H1 (cell line): ENCODE measurements at regions not wholly inside any gene's neighbourhood (a gene's known extent, or its start where the extent isn't known, plus 50 kb on each side); places are given as distances from the start of the nearest gene placed in this dataset.

Source experiments
- CTCF ChIA-PET: fragments of 300-600 bp; sonication (Branson Sonifier 250); formaldehyde crosslinking; loops from one replicate; lab custom pipeline; 2021; ENCODE audit not compliant: partially characterized antibody; lab: Charles Lee
- POLR2A ChIA-PET: fragments of 300-600 bp; sonication (Branson Sonifier 250); formaldehyde crosslinking; loops from one replicate; lab custom pipeline; 2021; ENCODE audit warnings: inconsistent platforms; ENCODE audit not compliant: partially characterized antibody; lab: Charles Lee
- DNase-seq, 2 experiments: peaks; one replicate each; pipeline versions ENCODE4 v3.0.0 to v3.0.0-alpha.2; 2010 to 2022; ENCODE audit warnings: low spot score in 2 of 2, low read depth in 1 of 2, mixed read lengths in 1 of 2
- FAIRE-seq: peaks from 2 replicates; lab custom pipeline; 2011; peaks lifted over from hg19 to GRCh38; lab: Jason Lieb, UNC
- H2AFZ ChIP-seq: 2 replicates; pipeline ENCODE4 v1.8.1; 2012; ENCODE audit warnings: low read length, inconsistent platforms
- H2AK5ac ChIP-seq: 2 replicates; pipeline ENCODE4 v1.6.1; 2013; ENCODE audit warnings: low read depth, low read length
- H2BK120ac ChIP-seq: replicated peaks from 2 replicates; pipeline ENCODE3; 2013; ENCODE audit warnings: low read depth, low read length, inconsistent platforms
- H2BK12ac ChIP-seq: 2 replicates; pipeline ENCODE4 v1.6.1; 2013; ENCODE audit warnings: low read depth, low read length
- H2BK15ac ChIP-seq: 2 replicates; pipeline ENCODE4 v1.6.1; 2013; ENCODE audit warnings: low read length
- H2BK20ac ChIP-seq: 2 replicates; pipeline ENCODE4 v1.6.1; 2013; ENCODE audit warnings: low read length
- H2BK5ac ChIP-seq: 2 replicates; pipeline ENCODE4 v1.6.1; 2013; ENCODE audit warnings: low read depth, low read length
- H3K14ac ChIP-seq: 2 replicates; pipeline ENCODE4 v1.6.1; 2013; ENCODE audit warnings: inconsistent platforms; ENCODE audit not compliant: insufficient read length
- H3K18ac ChIP-seq: 2 replicates; pipeline ENCODE4 v1.6.1; 2013; ENCODE audit warnings: low read length; ENCODE audit errors: extremely low read depth
- H3K23ac ChIP-seq: 2 replicates; pipeline ENCODE4 v1.6.1; 2013; ENCODE audit warnings: inconsistent platforms; ENCODE audit not compliant: insufficient read length
- H3K23me2 ChIP-seq: 2 replicates; pipeline ENCODE4 v1.6.1; 2013; ENCODE audit warnings: low read depth, low read length
- H3K27ac ChIP-seq: 2 replicates; pipeline ENCODE4 v1.6.1; 2011; ENCODE audit warnings: low read depth, low read length, inconsistent platforms
- H3K27me3 ChIP-seq, 4 experiments: replicated peaks in 1 of 4; 1 replicate in 1 of 4; 2 replicates in 3 of 4; pipeline versions ENCODE4 v1.6.1 to v1.8.1; 2011 to 2013; ENCODE audit warnings: low read length in 3 of 4, mild to moderate bottlenecking in 3 of 4, inconsistent platforms in 2 of 4, mixed read lengths in 2 of 4, moderate library complexity in 1 of 4; ENCODE audit not compliant: control insufficient read depth in 3 of 4, insufficient read depth in 3 of 4; ENCODE audit errors: extremely low read depth in 1 of 4
- H3K36me3 ChIP-seq, 4 experiments: 2 replicates each; pipeline versions ENCODE4 v1.6.1 to v1.8.1; 2011 to 2013; ENCODE audit warnings: mild to moderate bottlenecking in 4 of 4, low read length in 3 of 4, moderate library complexity in 2 of 4, control low read depth in 1 of 4, inconsistent platforms in 1 of 4; ENCODE audit not compliant: insufficient read depth in 4 of 4, control insufficient read depth in 2 of 4
- H3K4ac ChIP-seq: replicated peaks from 2 replicates; pipeline ENCODE3; 2013; ENCODE audit warnings: low read length, low read depth, mixed read lengths, inconsistent platforms; ENCODE audit not compliant: insufficient read length
- H3K4me1 ChIP-seq, 4 experiments: replicated peaks in 1 of 4; 1 replicate in 1 of 4; 2 replicates in 3 of 4; pipeline versions ENCODE4 v1.6.1 to v1.8.1; 2011 to 2013; ENCODE audit warnings: low read length in 3 of 4, inconsistent platforms in 2 of 4, mixed read lengths in 1 of 4; ENCODE audit not compliant: insufficient read depth in 4 of 4, control insufficient read depth in 3 of 4
- H3K4me2 ChIP-seq, 2 experiments: 2 replicates each; pipeline versions ENCODE4 v1.6.1 to v1.8.1; 2011 to 2013; ENCODE audit warnings: low read depth in 2 of 2, low read length in 2 of 2, control low read depth in 1 of 2, inconsistent platforms in 1 of 2, mild to moderate bottlenecking in 1 of 2; ENCODE audit not compliant: insufficient read depth in 1 of 2
- H3K4me3 ChIP-seq, 4 experiments: fragments of 200-600, 300-600 bp in 1 of 4; sonication (generic), shearing (Covaris generic), sonication (Bioruptor Twin) in 1 of 4; 2 replicates each; pipeline versions ENCODE4 v1.5.1 to v1.8.1; 2011 to 2016; ENCODE audit warnings: low read length in 4 of 4, low read depth in 3 of 4, control low read depth in 2 of 4, inconsistent platforms in 2 of 4, mild to moderate bottlenecking in 2 of 4, mixed read lengths in 1 of 4, moderate library complexity in 1 of 4; ENCODE audit not compliant: insufficient read depth in 2 of 4; ENCODE audit errors: extremely low read depth in 1 of 4
- H3K56ac ChIP-seq: replicated peaks from 2 replicates; pipeline ENCODE3; 2013; ENCODE audit warnings: low read depth, mild to moderate bottlenecking, mixed read lengths, low read length, inconsistent platforms; ENCODE audit not compliant: insufficient read length
- H3K79me1 ChIP-seq: 2 replicates; pipeline ENCODE4 v1.6.1; 2013; ENCODE audit warnings: low read depth, low read length, control low read depth
- H3K79me2 ChIP-seq, 2 experiments: 2 replicates each; pipeline versions ENCODE4 v1.6.1 to v1.8.1; 2012 to 2013; ENCODE audit warnings: low read length in 2 of 2, mild to moderate bottlenecking in 2 of 2, inconsistent platforms in 1 of 2; ENCODE audit not compliant: insufficient read depth in 2 of 2, control insufficient read depth in 1 of 2
- H3K9ac ChIP-seq, 4 experiments: replicated peaks in 1 of 4; 1 replicate in 1 of 4; 2 replicates in 3 of 4; pipeline versions ENCODE4 v1.6.1 to v1.8.1; 2011 to 2013; ENCODE audit warnings: low read depth in 3 of 4, low read length in 3 of 4, control low read depth in 2 of 4, mild to moderate bottlenecking in 2 of 4, moderate library complexity in 2 of 4, inconsistent platforms in 1 of 4; ENCODE audit errors: extremely low read depth in 1 of 4
- H3K9me3 ChIP-seq, 2 experiments: 2 replicates each; pipeline versions ENCODE4 v1.6.1 to v1.8.1; 2012 to 2013; ENCODE audit warnings: mild to moderate bottlenecking in 2 of 2, moderate library complexity in 2 of 2, control low read depth in 1 of 2, inconsistent platforms in 1 of 2, low read depth in 1 of 2, low read length in 1 of 2, mixed read lengths in 1 of 2; ENCODE audit not compliant: insufficient read depth in 2 of 2
- H4K20me1 ChIP-seq, 2 experiments: replicated peaks in 1 of 2; 2 replicates each; pipeline versions ENCODE3 to v1.8.1; 2011 to 2013; ENCODE audit warnings: inconsistent platforms in 2 of 2, low read length in 2 of 2, mild to moderate bottlenecking in 1 of 2; ENCODE audit not compliant: insufficient read depth in 2 of 2, control insufficient read depth in 1 of 2
- H4K5ac ChIP-seq: 2 replicates; pipeline ENCODE4 v1.6.1; 2013; ENCODE audit warnings: low read length, low read depth, mixed read lengths, inconsistent platforms; ENCODE audit not compliant: insufficient read length
- H4K8ac ChIP-seq: 2 replicates; pipeline ENCODE4 v1.8.0; 2013; ENCODE audit warnings: mild to moderate bottlenecking, moderate library complexity, low read length, inconsistent platforms; ENCODE audit not compliant: insufficient read depth; ENCODE audit errors: extremely low read depth
- H4K91ac ChIP-seq: replicated peaks from 2 replicates; pipeline ENCODE3; 2013; ENCODE audit warnings: low read length, mixed read lengths, inconsistent platforms; ENCODE audit not compliant: insufficient read length
- CEBPB ChIP-seq: IDR thresholded peaks from 2 replicates; pipeline ENCODE4 v1.6.1; 2012; ENCODE audit warnings: low read depth, low read length
- EGR1 ChIP-seq: IDR thresholded peaks from 2 replicates; pipeline ENCODE4 v1.6.1; 2011; ENCODE audit warnings: low read depth, low read length, borderline replicate concordance
- HDAC6 ChIP-seq: IDR thresholded peaks from one replicate; pipeline ENCODE4 v1.7.1; 2012; ENCODE audit warnings: low read depth, mild to moderate bottlenecking, inconsistent platforms, low read length, moderate library complexity
- NRF1 ChIP-seq: IDR thresholded peaks from 2 replicates; pipeline ENCODE4 v1.6.1; 2011; ENCODE audit warnings: mild to moderate bottlenecking, low read depth, low read length, improper control_type of control experiment
- SIRT6 ChIP-seq: IDR thresholded peaks from one replicate; pipeline ENCODE4 v1.7.1; 2012; ENCODE audit warnings: low read length, inconsistent platforms
- WGBS, 2 experiments: shearing (Covaris generic) in 1 of 2; methylation state at CpG; one replicate each; pipeline versions ENCODE4 v1.1.6 to v1.1.7; 2013 to 2015; ENCODE audit warnings: low lambda C conversion rate in 2 of 2, mixed read lengths in 2 of 2, inconsistent platforms in 1 of 2, low coverage in 1 of 2, missing lambda C conversion rate in 1 of 2; ENCODE audit not compliant: insufficient replicate concordance in 2 of 2, insufficient coverage in 1 of 2, insufficient read length in 1 of 2; ENCODE audit errors: extremely low coverage in 1 of 2, missing lambda C conversion rate in 1 of 2; 5-methylcytosine and 5-hydroxymethylcytosine counted together

DNA sequence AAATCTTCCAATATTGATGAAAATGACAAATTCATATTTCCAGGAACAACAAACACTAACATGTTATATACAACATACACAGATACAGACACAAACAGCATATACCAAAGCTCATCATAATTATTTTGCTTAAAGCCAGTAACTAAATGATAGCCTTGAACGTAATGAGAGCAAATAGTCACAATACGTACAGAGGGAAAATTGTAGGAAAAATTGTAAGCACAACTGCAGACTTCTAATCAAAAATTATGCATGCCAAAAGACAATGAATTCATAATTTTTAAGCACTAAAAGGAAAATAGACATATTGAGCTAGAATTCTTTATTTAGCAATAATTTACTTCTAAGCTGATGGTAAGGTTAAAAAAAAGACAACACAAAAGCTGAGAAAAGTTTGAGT is 1466.9 kb upstream of the CELF2 start:
- no peaks in the 10 kb centered on the region for H3K79me1 ChIP-seq
- no peak overlapping the region for H3K27ac ChIP-seq
- H2AFZ ChIP-seq: no peak overlapping the region
- no peaks in the 10 kb centered on the region for H3K23me2 ChIP-seq
- peaks cover 0 to 3% (median under 1%) of the 10 kb centered on the region in 4 experiments; a peak in 1 of 7 replicates for H3K4me1 ChIP-seq
- no peak overlapping the region for H3K4ac ChIP-seq
- CTCF ChIA-PET: no interaction called here
- H3K4me3 ChIP-seq: no peak overlapping the region
- TF ChIP-seq CEBPB (no peak), SIRT6 (no peak), HDAC6 (no peak), NRF1 (no peak), EGR1 (no peak)
- no peak overlapping the region for H4K8ac ChIP-seq
- no peaks in the 10 kb centered on the region; a peak in 1 of 8 replicates for H3K36me3 ChIP-seq
- H3K4me2 ChIP-seq: no peak overlapping the region
- WGBS, 2 experiments: 98% methylated on average over 2 of the region's 2 CpGs; no CpG with 5 or more reads in 1 of the 2 experiments
- H2BK20ac ChIP-seq: no peak overlapping the region
- no peaks in the 10 kb centered on the region for H3K27me3 ChIP-seq
- no peak overlapping the region for H3K56ac ChIP-seq
- no peak overlapping the region for H2BK15ac ChIP-seq
- H3K14ac ChIP-seq: no peak overlapping the region
- no peak overlapping the region for H3K23ac ChIP-seq
- H3K18ac ChIP-seq: no peak overlapping the region
- H2BK5ac ChIP-seq: no peak overlapping the region
- no peak overlapping the region for H4K91ac ChIP-seq
- H3K9ac ChIP-seq: no peak overlapping the region
- no peak overlapping the region for H2BK120ac ChIP-seq
- no peak overlapping the region for H2AK5ac ChIP-seq
- no peaks in the 10 kb centered on the region for H4K20me1 ChIP-seq
- no peak overlapping the region for H2BK12ac ChIP-seq
- POLR2A ChIA-PET: no interaction called here
- H3K9me3 ChIP-seq: peaks cover 3 to 13% of the 10 kb centered on the region in 2 experiments; a peak in 2 of 4 replicates
- FAIRE-seq (no peak), DNase-seq (no peak)
- H4K5ac ChIP-seq: no peak overlapping the region
- no peaks in the 10 kb centered on the region for H3K79me2 ChIP-seq
